Gastroesophageal sphincter (tissue), 4 donors: ENCODE measurements at regions not wholly inside any gene's neighbourhood (a gene's known extent, or its start where the extent isn't known, plus 50 kb on each side); places are given as distances from the start of the nearest gene placed in this dataset.

Experiments used
- ATAC-seq: fragments of 150-250 bp; one replicate; pipeline ENCODE4 v1.9.1; 2016; ENCODE audit warnings: mild to moderate bottlenecking, moderate library complexity
- H3K27ac ChIP-seq, 4 donors: fragments of 200-600 bp; sonication (generic) in 3 of 4; 1 replicate in 3 of 4; 2 replicates in 1 of 4; pipeline ENCODE4 v1.5.1; 2016 to 2019
- H3K27me3 ChIP-seq: fragments of 200-600 bp; sonication (generic); one replicate; pipeline ENCODE4 v1.5.1; 2019
- H3K36me3 ChIP-seq, 2 donors: fragments of 200-600 bp; sonication (generic); one replicate each; pipeline ENCODE4 v1.5.1; 2019; ENCODE audit warnings: control low read depth in 1 of 2
- H3K4me1 ChIP-seq, 3 donors: fragments of 200-600 bp; sonication (generic); 1 replicate in 2 of 3; 2 replicates in 1 of 3; pipeline ENCODE4 v1.5.1; 2016 to 2019; ENCODE audit warnings: control low read depth in 2 of 3
- H3K4me3 ChIP-seq, 2 donors: fragments of 200-600 bp; sonication (generic); one replicate each; pipeline ENCODE4 v1.5.1; 2019; ENCODE audit warnings: mild to moderate bottlenecking in 1 of 2, moderate library complexity in 1 of 2
- H3K9me3 ChIP-seq, 3 donors: fragments of 200-600 bp; sonication (generic); one replicate each; pipeline ENCODE4 v1.5.1; 2017 to 2019; ENCODE audit warnings: control low read depth in 2 of 3
- CTCF ChIP-seq, 4 experiments: fragments of 200-600 bp in 2 of 4; fragments of 450-650 bp in 2 of 4; sonication (generic) in 1 of 4; IDR thresholded peaks; one replicate each; pipeline ENCODE4 v1.5.1; 2017 to 2019; ENCODE audit warnings: antibody characterized with exemption in 4 of 4, mild to moderate bottlenecking in 2 of 4, moderate library complexity in 2 of 4
- EP300 ChIP-seq: sonication (generic); formaldehyde crosslinking; IDR thresholded peaks from one replicate; pipeline ENCODE4 v1.6.1; 2017; ENCODE audit warnings: antibody characterized with exemption, mild to moderate bottlenecking
- POLR2A ChIP-seq, 2 donors: fragments of 450-650 bp; IDR thresholded peaks; one replicate each; pipeline ENCODE4 v1.6.1; 2017; ENCODE audit warnings: antibody characterized with exemption in 2 of 2, mild to moderate bottlenecking in 2 of 2, moderate library complexity in 1 of 2
- POLR2AphosphoS5 ChIP-seq: sonication (generic); formaldehyde crosslinking; IDR thresholded peaks from one replicate; pipeline ENCODE4 v1.6.1; 2017; ENCODE audit warnings: antibody characterized with exemption
- WGBS, 2 donors: methylation state at CpG; one replicate each; pipeline ENCODE4 v1.1.5; 2018; ENCODE audit warnings: low coverage in 1 of 2; 5-methylcytosine and 5-hydroxymethylcytosine counted together

DNA sequence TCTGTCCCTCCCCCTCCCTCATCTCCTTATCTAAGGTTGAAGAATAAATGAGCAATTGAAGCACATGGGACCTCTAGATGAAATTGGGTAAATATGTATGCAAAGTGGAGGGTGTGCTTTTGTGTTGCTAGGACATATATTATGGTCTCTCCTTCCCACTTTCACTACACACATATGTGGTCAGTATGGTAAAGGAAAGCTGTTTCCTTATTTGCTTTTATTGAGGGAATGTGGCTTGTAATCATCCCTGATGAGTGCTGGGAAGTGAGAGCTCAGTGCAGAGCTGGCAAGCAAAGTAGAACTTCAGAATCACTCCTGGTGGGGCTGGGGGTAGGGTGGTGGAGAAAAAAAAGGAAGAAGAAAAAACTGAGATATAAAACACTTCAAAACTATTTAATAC lies 189.9 kb upstream of the ATP5MC3 start:
- no peak for TF ChIP-seq POLR2A (IDR thresholded peaks at IDR 0.05)
- no peak for TF ChIP-seq CTCF (IDR thresholded peaks at IDR 0.05)
- no peak for TF ChIP-seq EP300
- TF ChIP-seq POLR2AphosphoS5 = no peak
- Histone ChIP-seq H3K4me1 (no peaks in the 10 kb centered on the region), H3K36me3 (no peaks in the 10 kb centered on the region), H3K4me3 (no peak overlapping the region), H3K9me3 (no peaks in the 10 kb centered on the region), H3K27me3 (peaks cover 40% of the 10 kb centered on the region), H3K27ac (no peak overlapping the region)
- no peak for ATAC-seq

- TF ChIP-seq EP300 (no peak), CTCF (IDR thresholded peaks at IDR 0.05) (peak in 3 of 4 experiments; percentile 28 to 50 (median 41)), POLR2AphosphoS5 (no peak), POLR2A (IDR thresholded peaks at IDR 0.05) (no peak)
- ATAC-seq = no peak
- Histone ChIP-seq H3K4me3 (no peak overlapping the region), H3K9me3 (no peaks in the 10 kb centered on the region), H3K27ac (no peak overlapping the region), H3K27me3 (peaks cover 43% of the 10 kb centered on the region), H3K4me1 (no peaks in the 10 kb centered on the region), H3K36me3 (no peaks in the 10 kb centered on the region)
- WGBS, 2 donors = 6 to 7% methylated on average over 7 of the region's 7 CpGs
Observed at GRCh38 chr2:175366815-175367214, 185.3 kb upstream of the ATP5MC3 start.

GRCh38 chr2:175363699-175364098 lies 182.2 kb upstream of the ATP5MC3 start:
- 36 to 39% methylated on average over 5 of the region's 5 CpGs for WGBS, 2 donors
- no peak for ATAC-seq
- TF ChIP-seq POLR2A (IDR thresholded peaks at IDR 0.05) (no peak), POLR2AphosphoS5 (no peak), EP300 (no peak), CTCF (IDR thresholded peaks at IDR 0.05) (no peak)

GRCh38 chr2:175362331-175362730 lies 180.8 kb upstream of the ATP5MC3 start:
- Histone ChIP-seq H3K36me3 (no peaks in the 10 kb centered on the region), H3K27ac (no peak overlapping the region), H3K4me3 (no peak overlapping the region), H3K27me3 (peaks cover 10% of the 10 kb centered on the region), H3K4me1 (no peaks in the 10 kb centered on the region), H3K9me3 (no peaks in the 10 kb centered on the region)
- ATAC-seq = no peak
- 75 to 84% methylated on average over 4 of the region's 4 CpGs for WGBS, 2 donors
- TF ChIP-seq EP300 (no peak), POLR2A (IDR thresholded peaks at IDR 0.05) (no peak), POLR2AphosphoS5 (no peak), CTCF (IDR thresholded peaks at IDR 0.05) (no peak)

More at GRCh38 chr2:175363699-175364098, 182.2 kb upstream of the ATP5MC3 start:
- H3K9me3 ChIP-seq = no peaks in the 10 kb centered on the region
- H3K4me1 ChIP-seq = no peaks in the 10 kb centered on the region
- H3K27ac ChIP-seq = no peak overlapping the region
- H3K36me3 ChIP-seq = no peaks in the 10 kb centered on the region
- peaks cover 19% of the 10 kb centered on the region for H3K27me3 ChIP-seq
- H3K4me3 ChIP-seq = no peak overlapping the region

GRCh38 chr2:175359710-175360109 lies 178.2 kb upstream of the ATP5MC3 start:
- 55 to 73% methylated on average over 3 of the region's 3 CpGs for WGBS, 2 donors
- Histone ChIP-seq H3K4me1 (no peaks in the 10 kb centered on the region), H3K9me3 (no peaks in the 10 kb centered on the region), H3K27me3 (no peaks in the 10 kb centered on the region), H3K4me3 (no peak overlapping the region), H3K36me3 (no peaks in the 10 kb centered on the region), H3K27ac (no peak overlapping the region)
- no peak for TF ChIP-seq POLR2A (IDR thresholded peaks at IDR 0.05)
- no peak for TF ChIP-seq POLR2AphosphoS5
- no peak for TF ChIP-seq CTCF (IDR thresholded peaks at IDR 0.05)
- TF ChIP-seq EP300 = no peak
- ATAC-seq = no peak
